ENCODE measurements at regions not wholly inside any gene's neighbourhood (a gene's known extent, or its start where the extent isn't known, plus 50 kb on each side); places are given as distances from the start of the nearest gene placed in this dataset.
A peak's percentile ranks its signal among the peaks of the same experiment; 100 is the strongest.

GRCh38 chr15:24878153-24878552, 76.6 kb upstream of the SNRPN start:
- DNase-seq (no peak), ATAC-seq (ENCODE audit: low read depth) (no peak)
- TF ChIP-seq CTCF (IDR thresholded peaks at IDR 0.05): no peak
- H3K4me3 Mint-ChIP-seq: peak overlapping the region; percentile 32
- no peaks in the 10 kb centered on the region for H3K36me3 Mint-ChIP-seq (ENCODE audit: low read depth)
- CTCF ChIA-PET: no interaction called here
- no peak overlapping the region for H3K27ac Mint-ChIP-seq
- POLR2A ChIA-PET: no interaction called here
- H3K4me1 Mint-ChIP-seq: no peaks in the 10 kb centered on the region
- intact Hi-C loops (cut with micrococcal nuclease): no loop called here
- peaks cover 16% of the 10 kb centered on the region for H3K9me3 Mint-ChIP-seq
- no peaks in the 10 kb centered on the region for H3K27me3 Mint-ChIP-seq

GRCh38 chr15:24879492-24879891, 75.3 kb upstream of the SNRPN start:
- Mint-ChIP-seq H3K4me1 (no peaks in the 10 kb centered on the region), H3K4me3 (no peak overlapping the region), H3K27ac (no peak overlapping the region), H3K9me3 (peaks cover 15% of the 10 kb centered on the region), H3K36me3 (ENCODE audit: low read depth) (no peaks in the 10 kb centered on the region), H3K27me3 (no peaks in the 10 kb centered on the region)
- CTCF ChIA-PET: no interaction called here
- intact Hi-C loops (cut with micrococcal nuclease): no loop called here
- no peak for DNase-seq
- ATAC-seq (ENCODE audit: low read depth): no peak
- no peak for TF ChIP-seq CTCF (IDR thresholded peaks at IDR 0.05)
- POLR2A ChIA-PET: no interaction called here

- no peak for TF ChIP-seq CTCF (IDR thresholded peaks at IDR 0.05)
- no peak for DNase-seq
- no peak overlapping the region for H3K27ac Mint-ChIP-seq
- CTCF ChIA-PET: no interaction called here
- no peak for ATAC-seq (ENCODE audit: low read depth)
- no peak overlapping the region for H3K4me3 Mint-ChIP-seq
- H3K4me1 Mint-ChIP-seq: no peaks in the 10 kb centered on the region
- no peaks in the 10 kb centered on the region for H3K27me3 Mint-ChIP-seq
- H3K9me3 Mint-ChIP-seq: peaks cover 14% of the 10 kb centered on the region
- POLR2A ChIA-PET: no interaction called here
- no peaks in the 10 kb centered on the region for H3K36me3 Mint-ChIP-seq (ENCODE audit: low read depth)
- intact Hi-C loops (cut with micrococcal nuclease): no loop called here
Observed at GRCh38 chr15:24880663-24881062, 74.1 kb upstream of the SNRPN start.

GRCh38 chr15:24886538-24886937, 68.2 kb upstream of the SNRPN start:
- Mint-ChIP-seq H3K4me1 (no peaks in the 10 kb centered on the region), H3K4me3 (no peak overlapping the region), H3K9me3 (peaks cover 16% of the 10 kb centered on the region), H3K27me3 (no peaks in the 10 kb centered on the region), H3K36me3 (ENCODE audit: low read depth) (no peaks in the 10 kb centered on the region), H3K27ac (no peak overlapping the region)
- intact Hi-C loops (cut with micrococcal nuclease): no loop called here
- POLR2A ChIA-PET: no interaction called here
- ATAC-seq (ENCODE audit: low read depth): no peak
- CTCF ChIA-PET: no interaction called here
- DNase-seq: no peak
- no peak for TF ChIP-seq CTCF (IDR thresholded peaks at IDR 0.05)

GRCh38 chr15:24898715-24899272, 56.0 kb upstream of the SNRPN start:
- intact Hi-C loops (cut with micrococcal nuclease): no loop called here
- H3K4me1 Mint-ChIP-seq: no peaks in the 10 kb centered on the region
- H3K27me3 Mint-ChIP-seq: no peaks in the 10 kb centered on the region
- DNase-seq: no peak
- H3K27ac Mint-ChIP-seq: no peak overlapping the region
- no peak overlapping the region for H3K4me3 Mint-ChIP-seq
- CTCF ChIA-PET: no interaction called here
- no peak for ATAC-seq (ENCODE audit: low read depth)
- POLR2A ChIA-PET: no interaction called here
- no peak for TF ChIP-seq CTCF (IDR thresholded peaks at IDR 0.05)
- H3K9me3 Mint-ChIP-seq: peaks cover 18% of the 10 kb centered on the region
- no peaks in the 10 kb centered on the region for H3K36me3 Mint-ChIP-seq (ENCODE audit: low read depth)
